GM18907 (cell line): ENCODE measurements at regions not wholly inside any gene's neighbourhood (a gene's known extent, or its start where the extent isn't known, plus 50 kb on each side); places are given as distances from the start of the nearest gene placed in this dataset.
A peak's percentile ranks its signal among the peaks of the same experiment; 100 is the strongest.
"Not testable (repeated sequence)": the region's sequence is repeated elsewhere in the genome, so short reads cannot be mapped to it uniquely, and the experiment has no call there.

Experiments
- ATAC-seq: cut with Tn5 transposase; IDR thresholded peaks from one replicate; pipeline ENCODE4 v1.9.1; 2021; ENCODE audit warnings: mild to moderate bottlenecking, moderate library complexity; ENCODE audit not compliant: unreplicated experiment

GRCh38 chr17:21470422-21470821, 94.3 kb downstream of the KCNJ12 start:
- peak; percentile 52 for ATAC-seq

GRCh38 chr17:21470861-21471260, 94.7 kb downstream of the KCNJ12 start:
- no peak for ATAC-seq

GRCh38 chr17:21474815-21475214, 98.7 kb downstream of the KCNJ12 start:
- no peak for ATAC-seq

- ATAC-seq: no peak
Measured at GRCh38 chr17:21475571-21475970, 99.4 kb downstream of the KCNJ12 start.

- ATAC-seq: no peak
Measured at GRCh38 chr17:21476867-21477266, 100.7 kb downstream of the KCNJ12 start.

GRCh38 chr17:21482189-21482865, 106.2 kb downstream of the KCNJ12 start:
- ATAC-seq: no peak

- ATAC-seq: not testable (repeated sequence)
Measured at GRCh38 chr17:21488043-21488442, 111.9 kb downstream of the KCNJ12 start.

GRCh38 chr17:21493993-21494392, 117.8 kb downstream of the KCNJ12 start:
- no peak for ATAC-seq

GRCh38 chr17:21495281-21495680, 119.1 kb downstream of the KCNJ12 start:
- ATAC-seq: no peak

GRCh38 chr17:21500064-21500463, 123.9 kb downstream of the KCNJ12 start:
- no peak for ATAC-seq

GRCh38 chr17:21501927-21502700, 126.0 kb downstream of the KCNJ12 start:
- ATAC-seq: not testable (repeated sequence)

GRCh38 chr17:21505819-21506815, 130.0 kb downstream of the KCNJ12 start:
- ATAC-seq: no peak

- not testable (repeated sequence) for ATAC-seq
Measured at GRCh38 chr17:21507806-21508205, 131.6 kb downstream of the KCNJ12 start.

GRCh38 chr17:21508211-21508610, 132.1 kb downstream of the KCNJ12 start:
- ATAC-seq: no peak

- not testable (repeated sequence) for ATAC-seq
Measured at GRCh38 chr17:21509356-21509755, 133.2 kb downstream of the KCNJ12 start.

- no peak for ATAC-seq
Measured at GRCh38 chr17:21510686-21511362, 134.7 kb downstream of the KCNJ12 start.

GRCh38 chr17:21511363-21512195, 135.4 kb downstream of the KCNJ12 start:
- peak; percentile 67 for ATAC-seq

GRCh38 chr17:21512307-21513011, 136.3 kb downstream of the KCNJ12 start:
- ATAC-seq: no peak

GRCh38 chr17:21513012-21513570, 136.9 kb downstream of the KCNJ12 start:
- ATAC-seq: peak; percentile 68
